GM12872 (cell line): ENCODE measurements at regions not wholly inside any gene's neighbourhood (a gene's known extent, or its start where the extent isn't known, plus 50 kb on each side); places are given as distances from the start of the nearest gene placed in this dataset.

Experiments used
- CTCF ChIP-seq: IDR thresholded peaks from 3 replicates; pipeline ENCODE4 v1.5.1; 2011; ENCODE audit warnings: low read depth, mild to moderate bottlenecking, low read length, moderate library complexity; ENCODE audit not compliant: insufficient read depth

DNA sequence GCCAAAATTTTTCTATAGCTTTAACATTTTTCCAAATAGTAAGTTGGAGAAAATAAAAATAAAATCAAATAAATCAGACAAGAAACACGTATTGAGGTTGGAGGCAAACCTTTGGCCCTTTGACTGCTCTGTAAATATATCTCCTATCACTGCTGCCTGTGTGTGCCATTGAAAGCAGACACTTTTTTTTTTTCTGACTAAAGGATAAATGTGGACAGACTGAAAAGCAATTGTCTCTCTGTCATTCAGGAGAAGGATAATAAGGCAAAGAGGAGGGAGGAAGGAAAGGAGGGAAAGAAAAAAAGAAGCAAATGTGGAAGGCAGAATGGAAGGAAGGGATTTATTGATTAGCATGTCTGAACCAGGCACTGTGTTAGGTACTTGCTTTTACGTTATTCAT, 85.2 kb upstream of the SULF2 start:
- TF ChIP-seq CTCF = no peak

DNA sequence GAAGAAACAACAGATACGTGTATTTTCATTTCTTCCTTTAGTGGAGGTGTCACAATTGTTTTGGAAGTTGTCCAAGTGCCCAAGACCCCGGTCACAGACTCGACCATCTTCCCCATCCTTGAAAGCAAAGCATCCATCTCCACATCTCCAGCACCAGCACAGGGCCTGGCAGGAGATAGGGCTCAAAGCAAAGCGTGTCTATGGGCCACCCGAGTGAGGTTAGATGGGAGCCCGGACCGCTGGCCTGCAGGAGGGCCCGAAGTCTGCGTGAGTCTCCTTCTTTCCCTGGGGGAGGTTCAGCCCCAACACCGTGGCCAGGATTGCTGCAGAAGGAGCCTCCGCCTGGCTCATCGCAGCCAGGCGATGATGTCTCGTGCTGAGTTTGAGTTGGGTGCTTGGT, 83.5 kb upstream of the SULF2 start:
- no peak for TF ChIP-seq CTCF

- TF ChIP-seq CTCF = no peak
These were observed 83.0 kb upstream of the SULF2 start for GRCh38 chr20:47868236-47868635.

GRCh38 chr20:47867831-47868230, 82.5 kb upstream of the SULF2 start:
- no peak for TF ChIP-seq CTCF

DNA sequence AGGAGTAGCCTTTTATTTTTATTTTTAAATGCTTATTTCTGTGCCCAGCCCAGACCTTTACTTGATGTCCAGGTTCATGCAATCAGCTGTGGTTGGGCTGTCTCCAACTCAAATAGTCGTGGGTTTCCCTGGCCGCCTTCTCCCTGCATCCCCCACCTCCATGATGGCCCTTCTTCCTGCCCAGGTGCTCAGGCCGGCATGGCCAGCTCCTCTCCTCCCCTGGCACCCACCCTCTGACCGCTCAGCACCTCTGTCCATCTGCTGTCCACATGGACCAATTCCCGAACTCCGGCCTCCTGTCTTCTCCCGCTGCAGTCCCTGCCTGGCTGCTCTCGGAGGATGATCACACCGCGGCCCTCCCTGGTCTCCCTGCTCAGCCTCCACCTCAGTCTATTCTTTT, 81.2 kb upstream of the SULF2 start:
- TF ChIP-seq CTCF = no peak

- TF ChIP-seq CTCF = no peak
These were observed 80.6 kb upstream of the SULF2 start for GRCh38 chr20:47865912-47866311.

DNA sequence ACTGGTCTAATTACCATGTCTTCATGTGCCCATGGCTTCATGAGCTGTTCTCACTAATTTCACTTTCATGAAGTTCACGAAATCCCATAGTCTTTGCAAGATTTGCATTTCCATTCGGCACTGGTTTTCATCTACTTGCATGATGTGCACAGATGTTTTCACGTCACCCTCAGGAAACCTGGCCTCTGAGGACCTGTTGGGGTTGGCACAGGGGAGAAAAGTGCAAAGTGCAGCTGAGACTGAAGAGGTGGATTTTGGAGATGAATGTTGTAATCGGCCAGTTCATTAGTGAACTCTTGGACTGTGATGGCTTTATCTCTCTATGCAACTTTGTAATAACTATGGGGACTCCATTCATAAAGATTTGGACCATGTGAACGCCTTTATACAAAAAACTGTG, 80.2 kb upstream of the SULF2 start:
- TF ChIP-seq CTCF = no peak

DNA sequence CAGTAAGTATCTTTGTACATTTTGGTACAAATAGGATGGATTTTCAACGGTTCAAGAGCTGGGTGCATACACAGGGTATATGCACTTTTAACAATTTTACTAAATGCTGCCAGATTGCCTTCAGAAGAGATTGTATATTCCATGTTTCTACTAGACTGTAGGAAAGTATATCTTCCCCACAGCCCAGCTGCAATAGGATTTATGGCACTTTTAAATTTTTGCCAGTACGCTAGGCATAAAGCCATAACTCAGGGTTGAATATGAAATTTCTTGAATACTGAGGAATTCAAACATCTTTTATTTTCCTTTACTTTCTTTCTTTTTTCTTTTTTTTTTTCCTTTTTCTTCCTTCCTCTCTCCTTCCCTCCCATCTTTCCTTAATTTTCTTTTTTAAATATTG, 78.7 kb upstream of the SULF2 start:
- no peak for TF ChIP-seq CTCF
